ENCODE measurements at regions not wholly inside any gene's neighbourhood (a gene's known extent, or its start where the extent isn't known, plus 50 kb on each side); places are given as distances from the start of the nearest gene placed in this dataset.
A peak's percentile ranks its signal among the peaks of the same experiment; 100 is the strongest.

- no peak for DNase-seq (ENCODE audit: low read depth in 2 of 2)
Measured at GRCh38 chr7:113464096-113464855, 345.9 kb upstream of the SMIM30 start.

DNA sequence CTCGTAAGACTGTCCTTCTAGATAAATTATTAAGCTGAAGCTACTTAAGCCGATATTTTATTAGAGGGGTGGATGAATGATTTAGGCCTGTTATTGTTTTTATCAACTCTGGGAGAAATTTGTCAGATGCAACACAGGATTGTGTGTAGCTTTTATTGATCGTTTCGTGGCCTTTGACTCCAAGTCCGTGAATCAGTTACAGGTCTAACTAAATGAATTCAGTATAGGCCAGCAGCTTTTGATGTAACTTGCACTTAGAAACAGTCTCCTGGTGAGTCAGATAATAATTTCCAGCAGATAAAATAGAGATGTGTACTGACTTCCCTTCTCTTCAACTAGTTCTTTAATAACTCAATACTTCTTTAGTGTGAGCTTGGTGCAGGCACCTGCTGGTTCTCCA lies 341.7 kb upstream of the SMIM30 start:
- no peak for DNase-seq (ENCODE audit: low read depth in 2 of 2)

DNA sequence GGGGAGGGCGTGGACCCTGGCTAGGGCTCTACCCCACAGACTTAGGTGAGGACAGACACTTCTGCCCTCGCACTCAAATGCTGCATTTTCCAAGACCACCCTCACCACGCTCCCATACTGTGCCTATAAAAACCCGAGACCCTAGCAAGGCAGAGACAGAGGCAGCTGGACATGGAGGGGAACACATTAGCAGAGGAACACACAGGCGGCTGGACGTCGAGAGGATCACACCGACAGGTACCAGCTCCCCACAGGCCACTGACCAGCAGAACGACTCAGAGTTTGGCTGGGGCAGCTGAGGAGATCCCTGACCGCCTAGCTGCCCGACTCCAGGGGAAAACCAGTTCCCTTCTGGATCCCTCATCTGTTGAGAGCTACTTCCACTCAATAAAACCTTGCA lies 338.2 kb upstream of the SMIM30 start:
- no peak for DNase-seq (ENCODE audit: low read depth in 2 of 2)

- no peak for DNase-seq (ENCODE audit: low read depth in 2 of 2)
Measured at GRCh38 chr7:113454597-113455169, 336.3 kb upstream of the SMIM30 start.

DNA sequence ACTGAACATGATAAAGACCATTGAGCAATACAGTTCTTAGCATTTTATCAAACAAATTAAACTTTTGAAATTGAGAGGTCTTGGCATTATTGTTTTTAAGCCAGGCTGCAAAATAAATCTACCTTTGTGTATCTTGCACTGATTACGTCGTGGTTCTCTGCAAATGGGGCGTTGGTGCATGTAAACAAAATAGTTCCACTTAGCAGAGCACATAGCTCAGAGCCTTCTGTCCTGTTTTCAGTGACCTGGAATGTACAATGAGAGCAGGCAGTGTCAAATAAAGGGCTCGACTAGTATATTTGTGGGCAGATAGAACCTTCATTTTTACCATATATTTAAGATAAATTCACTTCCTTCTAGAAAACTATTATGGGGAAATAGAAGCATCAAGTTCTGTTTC lies 333.9 kb upstream of the SMIM30 start:
- DNase-seq (ENCODE audit: low read depth in 2 of 2): no peak

GRCh38 chr7:113446791-113447190 lies 328.4 kb upstream of the SMIM30 start:
- no peak for DNase-seq (ENCODE audit: low read depth in 2 of 2)

DNA sequence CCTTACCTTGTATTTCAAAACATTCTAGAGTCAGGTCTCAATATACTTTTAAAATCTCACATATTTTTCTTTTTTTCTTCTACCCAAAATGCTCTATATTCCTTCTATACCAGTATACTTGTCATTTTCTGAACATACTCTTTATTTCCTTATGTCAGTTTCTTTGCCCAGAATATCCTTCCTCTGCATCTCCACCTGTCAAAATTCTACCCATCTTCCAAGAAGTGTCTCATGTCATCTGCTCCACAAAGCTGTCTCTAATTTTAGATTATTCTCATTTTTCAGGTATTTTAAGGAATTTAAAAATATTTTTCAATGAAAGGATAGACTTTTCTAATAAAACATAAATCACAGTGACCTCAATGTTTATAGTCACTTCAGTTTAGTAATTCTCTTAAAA lies 328.0 kb upstream of the SMIM30 start:
- no peak for DNase-seq (ENCODE audit: low read depth in 2 of 2)

DNA sequence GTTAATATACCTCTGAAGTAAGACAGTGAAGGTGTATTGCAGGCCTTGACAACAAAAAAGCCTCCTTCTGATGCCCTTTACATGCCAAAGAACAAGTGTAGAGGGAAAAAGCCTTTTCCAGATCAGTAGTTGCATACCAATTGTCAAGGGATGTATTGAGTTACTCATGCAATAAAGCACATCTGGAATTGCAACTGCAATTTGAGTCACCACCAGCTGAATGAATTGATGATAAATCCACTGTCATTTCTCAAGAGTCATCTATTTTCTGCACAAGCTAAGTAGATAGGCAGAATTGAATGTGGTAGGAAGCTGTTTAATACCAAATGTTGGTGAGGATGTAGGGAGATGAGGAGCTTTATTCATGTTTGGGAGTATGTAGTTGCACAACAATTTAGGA lies 325.9 kb upstream of the SMIM30 start:
- no peak for DNase-seq (ENCODE audit: low read depth in 2 of 2)

DNA sequence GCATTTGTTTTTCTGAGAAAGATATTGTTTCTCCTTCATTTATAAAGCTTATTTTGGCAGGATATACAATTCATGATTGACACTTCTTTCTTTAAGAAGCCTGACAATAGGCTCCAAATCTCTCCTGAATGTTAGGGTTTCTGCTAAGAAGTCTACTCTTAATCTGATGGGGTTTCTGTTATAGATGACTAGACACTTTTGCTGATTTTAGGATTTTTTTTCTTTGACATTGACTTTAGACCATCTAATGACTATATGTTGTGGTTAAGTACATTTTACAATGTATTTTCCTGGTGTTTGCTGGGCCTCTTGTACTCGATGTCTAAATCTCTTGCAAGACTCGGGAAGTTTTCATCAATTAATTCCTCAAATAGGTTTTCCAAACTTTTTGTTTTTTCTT lies 321.8 kb upstream of the SMIM30 start:
- no peak for DNase-seq (ENCODE audit: low read depth in 2 of 2)

DNA sequence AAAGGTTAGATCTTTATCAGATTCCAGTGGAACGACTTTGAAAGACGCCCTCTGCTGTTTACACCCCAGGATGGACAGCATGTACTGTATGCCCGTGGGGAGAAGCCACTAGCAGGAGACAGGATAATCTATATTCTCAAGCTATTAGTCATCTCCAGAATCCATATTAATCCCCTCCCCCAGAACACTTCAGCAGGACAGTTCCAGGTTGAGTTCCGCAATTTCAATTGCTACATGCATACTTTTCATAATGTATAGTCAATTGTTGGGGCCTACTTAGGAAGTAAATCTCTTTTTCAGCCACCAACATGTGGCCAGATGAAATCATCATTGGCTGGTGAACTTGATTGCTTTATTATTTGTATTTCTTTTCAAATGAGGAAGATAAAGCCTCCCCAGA lies 313.1 kb upstream of the SMIM30 start:
- DNase-seq (ENCODE audit: low read depth in 2 of 2): no peak

- DNase-seq (ENCODE audit: low read depth in 2 of 2): no peak
Measured at GRCh38 chr7:113424185-113424817, 305.9 kb upstream of the SMIM30 start.

- DNase-seq (ENCODE audit: low read depth in 2 of 2): peak; percentile 30 to 54
Measured at GRCh38 chr7:113421696-113422330, 303.5 kb upstream of the SMIM30 start.

DNA sequence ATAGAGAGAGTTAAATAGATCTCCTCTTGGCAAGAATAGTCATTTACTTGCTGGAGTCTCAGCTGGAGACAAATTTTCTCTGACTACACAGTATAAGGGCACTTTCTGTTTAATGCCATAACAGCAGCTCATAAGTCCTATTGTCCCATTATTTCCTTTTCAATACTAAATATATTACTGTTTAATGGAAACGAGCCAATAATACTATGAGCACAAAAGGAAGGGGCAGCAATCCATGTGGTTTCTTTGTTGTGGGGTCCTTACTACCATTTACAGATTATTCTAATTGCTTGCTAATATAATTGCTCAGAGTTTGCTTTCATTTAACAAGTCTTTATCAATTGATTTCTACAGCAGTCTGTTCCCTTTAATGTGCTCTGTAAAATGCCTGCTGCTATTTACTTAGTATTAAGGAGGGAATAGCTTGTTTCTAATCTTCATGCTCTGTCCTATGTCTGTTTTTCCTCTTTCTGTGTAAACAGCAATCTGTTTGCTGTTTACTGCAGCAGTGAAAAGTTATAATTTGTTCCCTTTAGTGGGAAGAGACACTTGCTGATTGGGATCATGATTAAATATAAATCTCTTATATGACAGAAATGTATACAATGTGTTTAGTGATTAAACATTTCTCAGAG lies 296.2 kb upstream of the SMIM30 start:
- no peak for DNase-seq (ENCODE audit: low read depth in 2 of 2)

- no peak for DNase-seq (ENCODE audit: low read depth in 2 of 2)
Measured at GRCh38 chr7:113412410-113412809, 294.1 kb upstream of the SMIM30 start.

DNA sequence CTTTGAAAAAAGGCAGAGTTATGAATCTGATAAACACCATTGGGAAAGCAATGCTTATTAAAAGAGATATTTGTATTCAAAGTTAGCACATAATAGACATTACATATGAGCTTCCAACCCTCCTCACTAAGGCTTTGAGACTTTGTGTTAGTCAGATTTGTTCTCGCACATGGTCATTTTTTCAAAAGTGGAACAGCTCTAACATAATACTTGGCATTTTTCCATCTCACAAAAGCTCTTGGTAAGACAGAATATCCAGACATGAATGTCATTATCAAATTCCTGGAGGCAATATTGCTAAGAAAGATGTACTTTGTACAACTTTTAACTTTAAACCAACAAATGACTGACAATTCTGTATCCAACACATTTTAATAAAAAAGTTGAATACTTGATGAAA lies 292.4 kb upstream of the SMIM30 start:
- DNase-seq (ENCODE audit: low read depth in 2 of 2): no peak

- DNase-seq (ENCODE audit: low read depth in 2 of 2): no peak
Measured at GRCh38 chr7:113408999-113409398, 290.6 kb upstream of the SMIM30 start.

DNA sequence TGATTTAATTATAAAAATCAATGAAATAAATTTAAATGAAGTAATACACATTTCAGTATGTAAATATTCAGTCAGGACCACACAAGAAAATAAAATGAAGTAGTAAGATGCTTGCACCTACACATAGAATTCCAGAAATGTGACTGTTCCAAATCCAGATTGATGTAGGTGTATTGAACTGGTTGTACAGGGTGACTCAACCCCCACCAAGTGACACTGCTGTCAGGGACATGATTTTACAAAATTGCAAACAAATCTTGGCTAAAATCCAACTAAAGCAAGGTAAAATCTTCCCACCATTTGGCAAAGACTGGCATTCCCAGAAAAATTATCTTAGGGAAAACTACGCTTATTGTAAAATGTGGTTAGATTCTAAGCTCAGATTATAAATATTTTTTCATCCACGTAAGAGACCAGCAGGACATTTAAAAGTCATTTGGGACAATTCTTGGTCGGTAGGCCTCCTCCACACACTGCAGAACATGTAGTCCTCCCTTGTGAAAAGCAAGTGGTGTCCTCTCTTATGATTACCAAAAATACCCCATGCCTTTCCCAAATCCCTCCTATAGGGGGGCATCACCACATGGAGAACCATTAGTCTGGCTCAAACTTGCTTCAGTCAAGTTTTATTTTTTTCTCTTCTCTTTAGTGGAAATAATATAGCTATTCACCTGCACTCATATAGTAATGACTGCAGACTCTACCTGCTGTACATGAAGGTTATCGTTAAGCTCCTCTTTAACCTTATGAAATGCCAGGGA lies 287.1 kb upstream of the SMIM30 start:
- no peak for DNase-seq (ENCODE audit: low read depth in 2 of 2)

DNA sequence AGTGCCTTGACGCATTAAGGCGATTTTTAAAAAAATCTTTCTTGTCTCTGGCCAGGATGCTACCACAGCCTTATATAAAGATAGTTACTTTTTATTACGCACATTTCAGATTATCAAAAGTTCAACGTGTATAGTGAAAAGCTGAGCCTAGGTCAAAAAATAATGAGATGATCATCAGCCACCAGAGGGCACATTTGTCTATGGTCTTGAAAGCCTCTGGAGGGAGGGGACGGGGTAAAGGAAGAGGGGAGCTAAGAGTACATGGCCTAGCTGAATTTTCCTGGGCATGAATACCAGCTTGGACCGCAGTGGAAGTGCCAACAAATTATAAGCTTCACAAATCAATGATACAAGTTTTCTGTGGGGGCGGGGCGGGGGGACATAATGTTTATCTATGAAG lies 285.9 kb upstream of the SMIM30 start:
- DNase-seq (ENCODE audit: low read depth in 2 of 2): no peak

DNA sequence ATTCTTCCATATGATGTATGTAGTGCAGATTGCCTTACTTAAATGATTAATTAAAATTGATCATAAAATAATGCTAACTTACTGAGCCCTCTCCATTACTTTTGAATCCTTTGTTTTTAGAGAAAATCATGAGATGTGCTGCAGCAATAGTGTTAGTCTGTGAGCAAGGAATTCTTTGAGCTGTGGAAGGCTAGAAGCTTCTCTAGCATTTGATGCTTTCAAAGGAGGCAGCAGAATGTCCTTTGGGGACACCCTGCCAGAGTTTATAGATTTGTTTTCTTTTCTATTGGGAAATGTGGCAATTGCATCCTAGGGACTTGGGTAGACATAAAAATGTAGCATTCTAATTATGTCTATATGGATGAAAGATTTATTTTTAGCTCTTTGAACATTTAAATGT lies 284.1 kb upstream of the SMIM30 start:
- no peak for DNase-seq (ENCODE audit: low read depth in 2 of 2)

- no peak for DNase-seq (ENCODE audit: low read depth in 2 of 2)
Measured at GRCh38 chr7:113402005-113402404, 283.7 kb upstream of the SMIM30 start.

DNA sequence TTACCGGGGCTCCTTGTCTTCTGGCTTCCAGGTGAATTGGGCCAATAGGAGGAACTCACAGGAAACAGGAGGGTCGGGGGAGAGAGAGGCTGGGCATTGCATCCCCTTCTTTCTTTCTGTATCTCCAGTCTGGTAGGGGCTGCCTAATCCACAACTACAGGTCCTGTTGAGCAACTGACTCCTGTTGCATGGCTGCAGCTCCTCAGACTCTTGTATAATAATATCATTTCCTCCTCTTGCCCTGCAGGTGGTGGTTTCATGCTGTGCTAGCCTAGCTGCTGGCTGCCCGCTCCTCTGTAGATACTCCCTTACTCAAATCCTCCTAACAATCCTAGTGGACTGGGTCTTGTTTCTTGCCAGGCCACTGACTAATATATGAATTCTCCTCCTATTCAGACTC lies 276.5 kb upstream of the SMIM30 start:
- DNase-seq (ENCODE audit: low read depth in 2 of 2): no peak
